PC-9 (cell line): ENCODE measurements at regions not wholly inside any gene's neighbourhood (a gene's known extent, or its start where the extent isn't known, plus 50 kb on each side); places are given as distances from the start of the nearest gene placed in this dataset.

Experiments used
- BruUV-seq: library from RNA; stranded (reverse); fragments of 400-500 nt; replicated peaks from 2 replicates; lab custom pipeline; 2021; lab: Mats Ljungman, UMichigan
- CTCF ChIA-PET: fragments of 300-600 bp; sonication (Branson Sonifier 250); formaldehyde crosslinking; loops from one replicate; lab custom pipeline; 2022; ENCODE audit warnings: antibody characterized with exemption; lab: Charles Lee
- POLR2A ChIA-PET: fragments of 300-600 bp; sonication (Branson Sonifier 250); formaldehyde crosslinking; loops from one replicate; lab custom pipeline; 2022; ENCODE audit warnings: antibody characterized with exemption; ENCODE audit not compliant: unreplicated experiment; lab: Charles Lee
- DNase-seq, 2 experiments: peaks; one replicate each; pipeline versions ENCODE4 v3.0.0 to v3.0.0-alpha.2; 2015 to 2022; ENCODE audit warnings: mixed read lengths in 1 of 2
- H2AFZ ChIP-seq: fragments of 200-600 bp; sonication (generic); 2 replicates; pipeline ENCODE4 v1.8.1; 2017; ENCODE audit warnings: antibody characterized with exemption
- H3F3A ChIP-seq: fragments of 200-600 bp; sonication (generic); 2 replicates; pipeline ENCODE4 v1.8.1; 2017; ENCODE audit warnings: antibody characterized with exemption, mild to moderate bottlenecking, low read depth; ENCODE audit not compliant: insufficient read depth
- H3K27ac ChIP-seq: fragments of 200-600 bp; sonication (generic); 2 replicates; pipeline ENCODE4 v1.6.1; 2016; ENCODE audit warnings: mixed run types
- H3K27me3 ChIP-seq: fragments of 200-600 bp; sonication (generic); 2 replicates; pipeline ENCODE4 v1.6.1; 2016; ENCODE audit warnings: low read depth, mixed run types; ENCODE audit not compliant: insufficient read depth
- H3K36me3 ChIP-seq: fragments of 200-600 bp; sonication (generic); 2 replicates; pipeline ENCODE4 v1.6.1; 2016; ENCODE audit warnings: low read depth, mixed run types
- H3K4me1 ChIP-seq: fragments of 200-600 bp; sonication (generic); replicated peaks from 2 replicates; pipeline ENCODE4 v1.6.1; 2016; ENCODE audit warnings: mixed run types; ENCODE audit not compliant: insufficient read depth
- H3K4me2 ChIP-seq: fragments of 200-600 bp; sonication (generic); 2 replicates; pipeline ENCODE4 v1.6.1; 2017; ENCODE audit warnings: mixed run types
- H3K4me3 ChIP-seq: fragments of 200-600 bp; sonication (generic); 2 replicates; pipeline ENCODE4 v1.6.1; 2016; ENCODE audit warnings: mixed run types
- H3K79me2 ChIP-seq: fragments of 200-600 bp; sonication (generic); 2 replicates; pipeline ENCODE4 v1.6.1; 2017; ENCODE audit warnings: low read depth, mixed run types
- H3K9me2 ChIP-seq: fragments of 200-600 bp; sonication (generic); 2 replicates; pipeline ENCODE4 v1.8.1; 2017; ENCODE audit warnings: mild to moderate bottlenecking; ENCODE audit not compliant: insufficient read depth
- H3K9me3 ChIP-seq: fragments of 200-600 bp; sonication (generic); 2 replicates; pipeline ENCODE4 v1.8.1; 2016; ENCODE audit warnings: low read depth; ENCODE audit not compliant: insufficient read depth
- H4K20me1 ChIP-seq: fragments of 200-600 bp; sonication (generic); 2 replicates; pipeline ENCODE4 v1.8.1; 2017; ENCODE audit not compliant: insufficient read depth
- EZH2 ChIP-seq: fragments of 200-600 bp; sonication (generic); IDR thresholded peaks from 2 replicates; pipeline ENCODE4 v1.8.0; 2017; ENCODE audit warnings: antibody characterized with exemption, low read depth
- intact Hi-C: fragments of 100-400 bp; cut with micrococcal nuclease; formaldehyde crosslinking; loops from one replicate; pipeline ENCODE4 v1.10.0; 2022; ENCODE audit not compliant: unreplicated experiment
- TF ChIP-seq, protein P1 (sequence below): fragments of 200-600 bp; sonication (generic); conservative IDR thresholded peaks from 2 replicates; pipeline ENCODE4 v1.6.1; 2017; ENCODE audit warnings: mixed run types, antibody characterized with exemption, mild to moderate bottlenecking, moderate library complexity

DNA sequence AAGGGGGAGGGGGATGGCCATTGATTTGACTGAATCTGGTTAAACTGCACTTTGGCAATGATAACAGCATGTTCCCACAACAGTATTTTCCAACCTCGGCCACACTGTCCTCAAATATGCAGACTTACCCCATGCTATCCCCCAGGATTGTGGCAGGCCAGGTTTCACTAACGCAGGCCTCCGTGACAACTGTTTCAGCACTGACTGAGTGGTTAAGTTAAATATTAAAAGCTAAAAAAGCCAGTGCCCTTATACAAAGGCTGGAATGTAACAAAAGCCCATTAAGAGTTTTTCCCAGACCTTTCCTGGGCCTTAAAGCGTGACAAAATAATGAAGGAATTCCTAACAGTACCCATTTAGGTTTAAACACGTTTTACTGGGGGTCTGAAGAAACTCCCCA, 202.9 kb downstream of the USP25 start:
- H3K9me3 ChIP-seq = no peaks in the 10 kb centered on the region
- H2AFZ ChIP-seq = no peak overlapping the region
- H4K20me1 ChIP-seq = no peaks in the 10 kb centered on the region
- no peak overlapping the region for H3K27ac ChIP-seq
- no peak for DNase-seq
- TF ChIP-seq, protein P1, sequence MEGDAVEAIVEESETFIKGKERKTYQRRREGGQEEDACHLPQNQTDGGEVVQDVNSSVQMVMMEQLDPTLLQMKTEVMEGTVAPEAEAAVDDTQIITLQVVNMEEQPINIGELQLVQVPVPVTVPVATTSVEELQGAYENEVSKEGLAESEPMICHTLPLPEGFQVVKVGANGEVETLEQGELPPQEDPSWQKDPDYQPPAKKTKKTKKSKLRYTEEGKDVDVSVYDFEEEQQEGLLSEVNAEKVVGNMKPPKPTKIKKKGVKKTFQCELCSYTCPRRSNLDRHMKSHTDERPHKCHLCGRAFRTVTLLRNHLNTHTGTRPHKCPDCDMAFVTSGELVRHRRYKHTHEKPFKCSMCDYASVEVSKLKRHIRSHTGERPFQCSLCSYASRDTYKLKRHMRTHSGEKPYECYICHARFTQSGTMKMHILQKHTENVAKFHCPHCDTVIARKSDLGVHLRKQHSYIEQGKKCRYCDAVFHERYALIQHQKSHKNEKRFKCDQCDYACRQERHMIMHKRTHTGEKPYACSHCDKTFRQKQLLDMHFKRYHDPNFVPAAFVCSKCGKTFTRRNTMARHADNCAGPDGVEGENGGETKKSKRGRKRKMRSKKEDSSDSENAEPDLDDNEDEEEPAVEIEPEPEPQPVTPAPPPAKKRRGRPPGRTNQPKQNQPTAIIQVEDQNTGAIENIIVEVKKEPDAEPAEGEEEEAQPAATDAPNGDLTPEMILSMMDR = no peak
- no peak for TF ChIP-seq EZH2
- H3F3A ChIP-seq = no peaks in the 10 kb centered on the region
- no TSS peak for BruUV-seq
- CTCF ChIA-PET = no interaction called here
- H3K9me2 ChIP-seq = no peaks in the 10 kb centered on the region
- H3K4me2 ChIP-seq = no peak overlapping the region
- no peaks in the 10 kb centered on the region for H3K36me3 ChIP-seq
- H3K27me3 ChIP-seq = no peaks in the 10 kb centered on the region
- H3K4me3 ChIP-seq = no peak overlapping the region
- H3K4me1 ChIP-seq = no peaks in the 10 kb centered on the region
- H3K79me2 ChIP-seq = no peaks in the 10 kb centered on the region
- POLR2A ChIA-PET = no interaction called here
- intact Hi-C loops = no loop called here

DNA sequence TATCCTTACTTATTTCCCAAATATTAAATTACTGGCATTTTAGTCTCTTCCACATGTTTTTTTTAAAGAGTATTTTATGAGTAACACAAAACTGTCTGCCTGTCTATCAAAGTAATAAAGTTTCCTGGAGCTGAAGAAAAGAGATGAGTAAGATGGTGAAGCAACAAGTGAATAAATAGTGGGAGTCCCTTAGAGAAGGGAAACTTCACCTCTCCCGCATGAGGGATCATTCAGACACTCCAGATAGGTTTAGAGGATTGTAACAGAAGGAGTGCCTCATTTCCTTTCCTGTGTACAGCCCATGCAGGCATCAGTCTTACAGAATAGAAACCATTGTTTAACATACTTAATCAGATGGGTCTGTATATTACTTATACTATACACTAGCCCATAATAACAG, 205.7 kb downstream of the USP25 start:
- Histone ChIP-seq H3K9me3 (no peaks in the 10 kb centered on the region), H3K36me3 (no peaks in the 10 kb centered on the region), H3K4me2 (no peak overlapping the region), H3K4me1 (no peaks in the 10 kb centered on the region), H3F3A (no peaks in the 10 kb centered on the region), H3K4me3 (no peak overlapping the region), H3K79me2 (no peaks in the 10 kb centered on the region), H2AFZ (no peak overlapping the region), H3K9me2 (no peaks in the 10 kb centered on the region), H3K27ac (no peak overlapping the region), H3K27me3 (no peaks in the 10 kb centered on the region), H4K20me1 (no peaks in the 10 kb centered on the region)
- intact Hi-C loops = no loop called here
- POLR2A ChIA-PET = no interaction called here
- CTCF ChIA-PET = no interaction called here
- no peak for DNase-seq
- no TSS peak for BruUV-seq
- TF ChIP-seq, protein P1 = no peak
- no peak for TF ChIP-seq EZH2

DNA sequence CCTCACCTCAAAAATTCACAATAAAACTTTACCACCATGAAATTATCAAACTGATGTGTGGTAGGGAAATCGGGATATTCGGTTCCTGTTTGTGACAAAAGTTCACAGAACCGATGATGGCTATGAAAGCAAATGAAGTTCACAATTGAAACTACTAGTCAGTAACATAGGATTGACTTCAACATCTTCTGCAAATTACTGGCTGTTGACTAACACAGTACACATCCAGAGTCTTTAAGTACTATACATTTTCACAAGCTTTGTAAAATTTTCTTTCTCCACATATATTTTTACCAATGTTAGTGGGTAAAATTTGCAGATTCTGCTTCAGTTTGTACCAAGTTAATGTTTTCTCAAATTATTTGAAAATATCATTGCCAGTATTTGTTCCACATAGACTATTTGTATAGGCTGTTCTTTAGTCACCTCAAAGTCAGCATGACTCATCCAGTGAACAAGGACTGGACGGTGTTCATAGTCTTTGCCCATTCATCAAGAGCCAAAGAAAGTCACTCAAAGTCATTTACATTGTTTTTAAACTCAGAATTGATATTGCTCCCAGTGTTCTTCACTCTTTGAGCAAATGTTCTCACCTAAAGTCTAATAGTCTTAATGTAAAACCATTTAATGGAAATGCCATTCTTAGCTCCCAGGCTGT, 213.4 kb downstream of the USP25 start:
- no peak overlapping the region for H3K27ac ChIP-seq
- DNase-seq = no peak
- no peaks in the 10 kb centered on the region for H3K79me2 ChIP-seq
- no peaks in the 10 kb centered on the region for H3K9me3 ChIP-seq
- H2AFZ ChIP-seq = no peak overlapping the region
- H3K4me1 ChIP-seq = no peaks in the 10 kb centered on the region
- H3K36me3 ChIP-seq = no peaks in the 10 kb centered on the region
- no peaks in the 10 kb centered on the region for H3F3A ChIP-seq
- TF ChIP-seq, protein P1 = no peak
- TF ChIP-seq EZH2 = no peak
- POLR2A ChIA-PET = no interaction called here
- no peak overlapping the region for H3K4me3 ChIP-seq
- intact Hi-C loops = no loop called here
- no peak overlapping the region for H3K4me2 ChIP-seq
- no peaks in the 10 kb centered on the region for H3K27me3 ChIP-seq
- CTCF ChIA-PET = no interaction called here
- BruUV-seq = no TSS peak
- no peaks in the 10 kb centered on the region for H3K9me2 ChIP-seq
- H4K20me1 ChIP-seq = no peaks in the 10 kb centered on the region
